HUES6 (cell line): ENCODE measurements at regions not wholly inside any gene's neighbourhood (a gene's known extent, or its start where the extent isn't known, plus 50 kb on each side); places are given as distances from the start of the nearest gene placed in this dataset.
"Not testable (repeated sequence)": the region's sequence is repeated elsewhere in the genome, so short reads cannot be mapped to it uniquely, and the experiment has no call there.

Experiments used
- H3K27ac ChIP-seq: 2 replicates; pipeline ENCODE4 v1.7.0; 2013; ENCODE audit warnings: low read depth, mild to moderate bottlenecking, low read length, inconsistent platforms
- H3K27me3 ChIP-seq: 2 replicates; pipeline ENCODE4 v1.6.1; 2013; ENCODE audit warnings: low read length; ENCODE audit not compliant: control insufficient read depth, insufficient read depth
- H3K36me3 ChIP-seq: 2 replicates; pipeline ENCODE4 v1.6.1; 2013; ENCODE audit warnings: low read length; ENCODE audit not compliant: control insufficient read depth, insufficient read depth
- H3K4me1 ChIP-seq: 2 replicates; pipeline ENCODE4 v1.6.1; 2013; ENCODE audit warnings: low read length; ENCODE audit not compliant: control insufficient read depth, insufficient read depth
- H3K4me3 ChIP-seq: 2 replicates; pipeline ENCODE4 v1.5.1; 2013; ENCODE audit warnings: low read depth, low read length
- H3K9ac ChIP-seq: one replicate; pipeline ENCODE4 v1.6.1; 2013; ENCODE audit warnings: mild to moderate bottlenecking, low read length
- H3K9me3 ChIP-seq: 2 replicates; pipeline ENCODE4 v1.6.1; 2013; ENCODE audit warnings: low read depth, low read length; ENCODE audit not compliant: control insufficient read depth, insufficient read depth

DNA sequence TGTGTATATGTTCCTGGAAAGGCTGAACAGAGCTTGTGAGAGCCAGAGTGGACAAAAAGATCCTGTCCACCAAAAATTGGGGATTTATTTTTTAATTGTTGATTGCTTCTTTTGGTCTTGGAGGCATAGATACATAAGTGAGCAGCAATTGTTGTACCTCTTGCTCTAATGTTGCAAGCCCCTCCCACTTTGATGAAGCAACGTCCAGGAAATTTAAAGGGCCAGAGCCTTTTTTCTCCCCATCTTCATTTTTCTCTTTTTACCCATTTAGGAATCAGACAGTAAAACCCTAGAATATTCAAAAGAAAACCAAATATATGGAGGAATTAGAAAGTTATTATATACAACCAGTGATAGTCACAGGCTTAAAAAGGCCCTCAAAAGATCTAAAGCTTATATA is 871.8 kb upstream of the NRXN1 start:
- no peak overlapping the region for H3K9ac ChIP-seq

DNA sequence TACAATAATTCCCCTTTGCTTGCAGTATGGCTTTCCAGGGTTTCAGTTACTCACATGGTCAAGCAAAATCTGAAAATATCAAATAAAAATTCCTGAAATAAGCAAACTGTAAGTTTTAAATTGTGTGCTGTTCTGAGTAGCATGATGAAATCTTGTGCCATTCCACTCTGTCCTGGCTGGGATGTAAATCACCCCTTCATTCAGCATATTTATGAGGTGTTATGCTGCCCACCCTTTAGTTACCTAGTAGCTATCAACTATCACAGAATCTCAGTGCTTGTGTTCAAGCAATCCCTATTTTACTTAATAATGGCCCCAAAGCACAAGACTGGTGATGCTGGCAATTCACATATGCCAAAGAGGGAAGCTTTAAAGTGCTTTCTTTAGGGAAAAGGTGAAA is 867.7 kb upstream of the NRXN1 start:
- no peaks in the 10 kb centered on the region; the same call in 1 of the 2 replicates for H3K9me3 ChIP-seq

More for the DNA sequence above, 871.8 kb upstream of the NRXN1 start:
- Histone ChIP-seq H3K9me3 (no peaks in the 10 kb centered on the region; the same call in 1 of the 2 replicates), H3K4me3 (no peak overlapping the region), H3K4me1 (no peaks in the 10 kb centered on the region), H3K36me3 (no peaks in the 10 kb centered on the region), H3K27me3 (no peaks in the 10 kb centered on the region), H3K27ac (no peak overlapping the region)

DNA sequence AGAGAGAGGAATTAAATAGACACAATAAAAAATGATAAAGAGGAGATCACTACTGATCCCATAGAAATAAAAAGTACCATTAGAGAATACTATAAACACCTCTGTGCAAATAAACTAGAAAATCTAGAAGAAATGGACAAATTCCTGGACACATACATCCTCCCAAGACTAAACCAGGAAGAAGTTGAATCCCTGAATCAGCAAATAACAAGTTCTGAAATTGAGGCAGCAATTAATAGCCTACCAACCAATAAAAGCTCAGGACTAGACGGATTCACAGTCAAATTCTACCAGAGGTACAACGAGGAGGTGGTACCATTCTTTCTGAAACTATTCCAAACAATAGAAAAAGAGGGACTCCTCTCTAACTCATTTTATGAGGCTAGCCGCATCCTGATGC is 862.7 kb upstream of the NRXN1 start:
- H3K9ac ChIP-seq, H3K27me3 ChIP-seq, H3K36me3 ChIP-seq, H3K27ac ChIP-seq, H3K4me1 ChIP-seq, H3K4me3 ChIP-seq: not testable (repeated sequence)
- H3K9me3 ChIP-seq = peaks cover 13% of the 10 kb centered on the region

More for the DNA sequence above, 867.7 kb upstream of the NRXN1 start:
- H3K36me3 ChIP-seq = no peaks in the 10 kb centered on the region
- no peaks in the 10 kb centered on the region for H3K27me3 ChIP-seq
- no peak overlapping the region for H3K27ac ChIP-seq
- H3K9ac ChIP-seq = no peak overlapping the region
- H3K4me1 ChIP-seq = no peaks in the 10 kb centered on the region
- no peak overlapping the region for H3K4me3 ChIP-seq

DNA sequence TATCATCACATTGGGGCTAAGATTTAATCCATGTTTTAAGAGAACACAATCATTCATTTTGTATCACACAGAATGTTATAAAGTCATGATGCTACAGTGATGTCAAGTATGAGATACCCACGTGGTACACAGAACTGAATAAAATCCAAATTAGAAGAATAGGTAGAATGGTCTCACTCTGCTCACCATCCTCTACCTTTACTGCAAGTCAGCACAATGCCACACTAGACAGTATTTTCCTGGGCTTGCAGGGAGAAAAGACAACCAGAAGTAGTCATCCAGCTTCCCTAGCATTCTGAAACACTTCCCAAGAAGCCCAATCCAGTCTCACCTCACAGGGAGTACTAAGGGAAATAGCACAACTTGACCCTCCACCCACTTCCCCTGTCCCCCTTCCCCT is 856.2 kb upstream of the NRXN1 start:
- Histone ChIP-seq H3K9me3 (peaks cover 13% of the 10 kb centered on the region), H3K4me3 (no peak overlapping the region), H3K36me3 (no peaks in the 10 kb centered on the region), H3K9ac (no peak overlapping the region), H3K27me3 (no peaks in the 10 kb centered on the region), H3K4me1 (no peaks in the 10 kb centered on the region; the same call in 1 of the 2 replicates), H3K27ac (no peak overlapping the region)

DNA sequence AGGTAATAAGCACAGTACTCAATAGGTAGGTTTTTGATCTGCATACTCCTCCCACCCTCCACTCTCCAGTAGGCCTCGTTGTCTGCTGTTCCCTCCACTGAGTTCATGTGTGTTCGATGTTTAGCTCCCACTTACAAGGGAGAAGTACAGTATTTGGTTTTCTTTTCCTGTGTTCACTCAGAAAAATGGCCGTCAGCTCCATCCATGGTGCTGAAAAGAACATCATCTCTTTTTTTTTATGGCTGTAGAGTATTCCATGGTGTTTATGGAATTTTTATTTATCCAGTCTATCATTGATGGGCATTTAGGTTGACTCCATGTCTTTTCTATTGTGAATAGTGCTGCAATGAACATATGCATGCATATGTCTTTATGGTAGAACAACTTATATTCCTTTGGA is 849.7 kb upstream of the NRXN1 start:
- Histone ChIP-seq H3K9ac (no peak overlapping the region), H3K27me3 (no peaks in the 10 kb centered on the region), H3K9me3 (0 out of 2 replicates have a peak, but pooled peaks cover 3% of the 10 kb centered on the region), H3K4me1 (no peaks in the 10 kb centered on the region), H3K36me3 (no peaks in the 10 kb centered on the region), H3K27ac (no peak overlapping the region), H3K4me3 (no peak overlapping the region)

DNA sequence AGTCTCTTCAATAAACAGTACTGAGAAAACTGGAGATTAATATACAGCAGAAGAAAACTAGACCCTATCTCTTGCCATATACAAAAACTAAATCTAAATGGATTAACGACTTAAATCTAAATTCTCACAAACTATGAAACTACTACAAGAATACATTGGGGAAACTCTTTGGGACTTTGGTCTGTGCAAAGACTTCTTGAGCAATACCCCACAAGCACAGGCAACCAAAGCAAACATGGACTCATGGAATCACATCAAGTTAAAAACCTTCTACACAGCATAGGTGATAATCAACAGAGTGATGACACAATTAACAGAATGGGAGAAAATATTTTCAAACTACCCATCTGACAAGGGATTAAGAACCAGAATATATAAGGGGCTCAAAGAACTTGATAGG is 848.2 kb upstream of the NRXN1 start:
- H3K27ac ChIP-seq = no peak overlapping the region
- H3K4me3 ChIP-seq = no peak overlapping the region
- H3K27me3 ChIP-seq = no peaks in the 10 kb centered on the region
- 0 out of 2 replicates have a peak, but pooled peaks cover 3% of the 10 kb centered on the region for H3K9me3 ChIP-seq
- H3K9ac ChIP-seq = no peak overlapping the region
- H3K36me3 ChIP-seq = no peaks in the 10 kb centered on the region
- no peaks in the 10 kb centered on the region for H3K4me1 ChIP-seq

DNA sequence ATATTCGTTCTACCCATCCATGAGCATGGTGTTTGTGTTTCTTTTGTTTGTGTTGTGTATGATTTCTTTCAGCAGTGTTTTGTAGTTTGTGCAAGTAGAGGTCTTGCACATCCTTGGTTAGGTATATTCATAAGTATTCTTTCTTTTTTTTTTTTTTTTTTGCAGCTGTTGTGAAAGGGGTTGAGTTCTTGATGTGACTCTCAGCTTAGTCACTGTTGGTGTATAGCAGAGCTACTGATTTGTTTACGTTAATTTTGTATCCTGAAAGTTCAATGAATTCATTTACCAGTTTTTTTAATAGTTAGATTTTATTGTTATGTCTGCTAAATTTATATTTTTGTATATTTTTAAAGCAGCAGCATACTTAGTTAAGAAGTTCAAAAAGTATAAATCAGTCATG is 834.4 kb upstream of the NRXN1 start:
- no peaks in the 10 kb centered on the region for H3K9me3 ChIP-seq
- no peaks in the 10 kb centered on the region for H3K4me1 ChIP-seq
- no peak overlapping the region for H3K9ac ChIP-seq
- no peaks in the 10 kb centered on the region for H3K36me3 ChIP-seq
- no peak overlapping the region for H3K27ac ChIP-seq
- H3K27me3 ChIP-seq = no peaks in the 10 kb centered on the region
- no peak overlapping the region for H3K4me3 ChIP-seq

DNA sequence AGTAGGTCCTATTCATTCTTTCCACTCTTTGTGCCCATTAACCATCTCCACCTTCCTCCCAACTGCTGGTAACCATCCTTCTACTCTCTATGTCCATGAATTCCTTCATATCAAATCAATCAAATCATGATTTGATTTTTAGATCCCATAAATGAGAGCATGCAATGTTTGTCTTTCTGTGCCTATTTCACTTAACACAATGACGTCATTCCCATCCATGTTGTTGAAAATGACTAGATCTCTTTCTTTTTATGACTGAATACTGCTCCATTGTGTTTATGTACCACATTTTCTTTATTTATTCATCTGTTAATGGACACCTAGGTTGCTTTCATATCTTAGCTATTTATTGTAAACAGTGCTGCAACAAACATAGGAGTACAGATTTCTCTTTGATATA is 827.3 kb upstream of the NRXN1 start:
- Histone ChIP-seq H3K27ac (no peak overlapping the region), H3K4me1 (no peaks in the 10 kb centered on the region), H3K9me3 (no peaks in the 10 kb centered on the region), H3K4me3 (no peak overlapping the region), H3K9ac (no peak overlapping the region), H3K36me3 (no peaks in the 10 kb centered on the region), H3K27me3 (no peaks in the 10 kb centered on the region)

DNA sequence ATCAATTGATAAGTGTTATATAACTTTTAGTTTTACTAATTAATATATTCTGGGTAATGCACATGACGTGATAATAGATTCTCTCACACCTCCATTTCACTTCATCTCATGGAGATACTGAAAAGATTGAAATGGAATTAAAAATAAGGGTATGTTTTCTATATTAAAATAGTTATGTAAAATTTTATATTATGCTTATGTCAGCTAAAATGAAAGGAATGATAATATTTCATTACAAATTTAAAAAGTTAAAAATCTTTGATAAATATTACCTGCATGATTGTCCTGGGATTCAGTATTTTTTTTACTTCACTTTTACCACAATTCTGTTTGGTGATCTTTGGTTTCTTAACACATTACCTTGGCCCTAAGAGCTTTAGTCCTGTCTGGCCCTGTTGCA is 823.8 kb upstream of the NRXN1 start:
- Histone ChIP-seq H3K4me1 (no peaks in the 10 kb centered on the region), H3K9ac (no peak overlapping the region), H3K36me3 (no peaks in the 10 kb centered on the region), H3K4me3 (no peak overlapping the region), H3K27ac (no peak overlapping the region), H3K9me3 (no peaks in the 10 kb centered on the region), H3K27me3 (no peaks in the 10 kb centered on the region)

DNA sequence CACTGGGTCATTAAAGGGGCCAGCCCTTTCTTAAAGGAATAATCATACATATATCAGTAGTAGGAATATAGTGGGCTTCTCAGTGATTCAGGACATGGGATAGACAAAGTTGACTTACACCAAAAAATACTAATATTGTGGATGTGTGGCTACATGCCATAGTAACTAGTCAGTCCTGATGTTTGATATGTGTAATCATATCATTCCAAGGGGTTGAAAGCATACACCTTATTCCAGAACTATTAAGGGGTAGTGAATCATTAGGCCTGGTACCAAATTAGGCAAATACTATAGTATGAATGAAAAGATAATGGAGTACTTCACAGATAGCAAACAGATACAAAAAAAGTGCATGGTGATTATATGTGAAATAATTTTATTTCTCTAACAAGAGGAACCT is 814.9 kb upstream of the NRXN1 start:
- no peaks in the 10 kb centered on the region for H3K36me3 ChIP-seq
- H3K9me3 ChIP-seq = no peaks in the 10 kb centered on the region
- H3K9ac ChIP-seq = no peak overlapping the region
- H3K4me3 ChIP-seq = no peak overlapping the region
- H3K27ac ChIP-seq = no peak overlapping the region
- peaks cover 11% of the 10 kb centered on the region; the same call in 1 of the 2 replicates for H3K4me1 ChIP-seq
- H3K27me3 ChIP-seq = no peaks in the 10 kb centered on the region

DNA sequence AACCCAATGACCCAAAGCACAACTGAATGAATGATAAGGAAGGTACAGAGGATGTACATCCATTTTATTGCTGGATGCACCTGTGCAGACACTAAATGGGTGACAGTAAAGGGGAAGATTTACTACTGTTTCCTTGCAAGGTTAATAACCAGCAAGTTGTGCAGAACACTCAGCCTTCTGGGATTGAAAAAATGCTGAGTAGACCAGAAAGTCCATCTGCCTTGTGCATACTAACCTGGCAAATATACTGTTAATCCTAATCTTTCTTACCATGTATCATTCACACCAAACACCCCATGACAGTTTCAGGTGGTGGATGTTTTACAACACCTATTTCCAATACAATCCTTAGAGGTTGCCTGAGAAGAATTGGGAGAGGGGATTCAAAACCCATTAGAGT is 814.1 kb upstream of the NRXN1 start:
- Histone ChIP-seq H3K9me3 (no peaks in the 10 kb centered on the region), H3K27me3 (no peaks in the 10 kb centered on the region), H3K4me3 (no peak overlapping the region), H3K36me3 (no peaks in the 10 kb centered on the region), H3K9ac (no peak overlapping the region), H3K4me1 (peaks cover 11% of the 10 kb centered on the region; the same call in 1 of the 2 replicates), H3K27ac (no peak overlapping the region)

DNA sequence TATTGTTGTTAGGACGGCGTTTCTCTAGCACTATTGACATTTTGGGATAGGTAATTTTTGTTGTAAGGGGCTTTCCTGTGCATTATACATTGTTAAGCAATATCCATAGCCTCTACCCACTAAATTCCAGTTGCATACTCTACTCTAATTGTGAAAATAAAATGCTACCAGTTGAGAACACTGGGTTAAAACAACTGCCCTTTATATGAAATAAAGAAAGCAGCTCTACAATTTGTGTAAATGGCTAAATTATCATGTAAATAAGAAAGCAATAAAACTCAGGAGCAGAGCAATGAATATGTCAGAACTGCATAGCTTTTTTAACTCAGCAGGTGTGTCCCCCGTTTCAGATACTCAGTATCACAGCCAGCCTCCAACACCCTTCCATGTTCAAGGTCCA is 812.7 kb upstream of the NRXN1 start:
- H3K4me1 ChIP-seq = peaks cover 11% of the 10 kb centered on the region; the same call in 1 of the 2 replicates
- H3K4me3 ChIP-seq = no peak overlapping the region
- no peak overlapping the region for H3K27ac ChIP-seq
- H3K27me3 ChIP-seq = no peaks in the 10 kb centered on the region
- no peaks in the 10 kb centered on the region for H3K9me3 ChIP-seq
- no peaks in the 10 kb centered on the region for H3K36me3 ChIP-seq
- no peak overlapping the region for H3K9ac ChIP-seq
